A549 (cell line): ENCODE measurements at regions not wholly inside any gene's neighbourhood (a gene's known extent, or its start where the extent isn't known, plus 50 kb on each side); places are given as distances from the start of the nearest gene placed in this dataset.

Experiments used
- CBX2 ChIP-seq: fragments of 200-600 bp; sonication (generic); IDR thresholded peaks from 2 replicates; pipeline ENCODE4 v1.6.1; 2016; ENCODE audit warnings: low read depth, mild to moderate bottlenecking, borderline replicate concordance
- CEBPB ChIP-seq, 2 experiments: fragments of >200 bp in 1 of 2; sonication (Bioruptor Twin) in 1 of 2; formaldehyde crosslinking in 1 of 2; IDR thresholded peaks; 2 replicates each; pipeline ENCODE4 v1.6.1; 2012 to 2016
- EHMT2 ChIP-seq: fragments of 200-600 bp; sonication (generic); IDR thresholded peaks from 2 replicates; pipeline ENCODE4 v1.6.1; 2016; ENCODE audit warnings: antibody characterized with exemption, low read depth, mild to moderate bottlenecking, moderate library complexity
- ESRRA ChIP-seq: fragments of 150-350 bp; IDR thresholded peaks from 2 replicates; pipeline ENCODE4 v1.6.1; 2014; ENCODE audit warnings: mild to moderate bottlenecking, low read length, borderline replicate concordance
- FOSL2 ChIP-seq, 2 experiments: fragments of 450-650 bp in 1 of 2; fragments of >200 bp in 1 of 2; sonication (Bioruptor Twin) in 1 of 2; formaldehyde crosslinking; IDR thresholded peaks; 2 replicates each; pipeline versions ENCODE4 v1.5.0 to v1.6.1; 2016 to 2020; ENCODE audit warnings: mild to moderate bottlenecking in 1 of 2, moderate library complexity in 1 of 2
- FOXS1 ChIP-seq: fragments of 250-450 bp; sonication (Bioruptor Pico); IDR thresholded peaks from 2 replicates; pipeline ENCODE4 v1.5.0; 2020; ENCODE audit warnings: mild to moderate bottlenecking, moderate library complexity
- GATA3 ChIP-seq: IDR thresholded peaks from 2 replicates; pipeline ENCODE4 v1.6.1; 2012; ENCODE audit warnings: borderline replicate concordance
- HEYL ChIP-seq: fragments of 250-450 bp; sonication (Bioruptor Pico); IDR thresholded peaks from 2 replicates; pipeline ENCODE4 v1.8.0; 2021; ENCODE audit warnings: mild to moderate bottlenecking, moderate library complexity
- HOXA7 ChIP-seq: fragments of 250-450 bp; sonication (Bioruptor Pico); IDR thresholded peaks from 2 replicates; pipeline ENCODE4 v1.5.0; 2020; ENCODE audit warnings: mild to moderate bottlenecking, moderate library complexity
- HOXB13 ChIP-seq: fragments of 250-450 bp; sonication (Bioruptor Pico); IDR thresholded peaks from 2 replicates; pipeline ENCODE4 v1.5.0; 2020; ENCODE audit warnings: low read depth, mild to moderate bottlenecking, moderate library complexity
- HOXB5 ChIP-seq: fragments of 250-450 bp; sonication (Bioruptor Pico); IDR thresholded peaks from 2 replicates; pipeline ENCODE4 v1.5.0; 2020; ENCODE audit warnings: mild to moderate bottlenecking, moderate library complexity
- KDM1A ChIP-seq: fragments of 200-600 bp; sonication (generic); IDR thresholded peaks from 2 replicates; pipeline ENCODE4 v1.6.1; 2016; ENCODE audit warnings: low read depth, mild to moderate bottlenecking
- KDM5A ChIP-seq: fragments of 200-600 bp; sonication (generic); IDR thresholded peaks from 2 replicates; pipeline ENCODE4 v1.6.1; 2016; ENCODE audit warnings: antibody characterized with exemption, mild to moderate bottlenecking
- MAFK ChIP-seq: fragments of 450-650 bp; IDR thresholded peaks from 2 replicates; pipeline ENCODE4 v1.6.1; 2014; ENCODE audit not compliant: partially characterized antibody
- MYC ChIP-seq: IDR thresholded peaks from 2 replicates; pipeline ENCODE4 v1.6.1; 2012; ENCODE audit warnings: mild to moderate bottlenecking, inconsistent platforms, low read length, improper control_type of control experiment, borderline replicate concordance
- POLR2A ChIP-seq: IDR thresholded peaks from 2 replicates; pipeline ENCODE4 v1.6.1; 2012; ENCODE audit warnings: mild to moderate bottlenecking, low read length
- RARB ChIP-seq: fragments of 250-450 bp; sonication (Bioruptor Pico); IDR thresholded peaks from 2 replicates; pipeline ENCODE4 v1.8.0; 2021; ENCODE audit warnings: mild to moderate bottlenecking, moderate library complexity
- SREBF2 ChIP-seq: fragments of 450-650 bp; IDR thresholded peaks from 2 replicates; pipeline ENCODE4 v1.6.1; 2014; ENCODE audit warnings: mild to moderate bottlenecking, moderate library complexity
- TFCP2L1 ChIP-seq: fragments of 250-450 bp; sonication (Bioruptor Pico); IDR thresholded peaks from 2 replicates; pipeline ENCODE4 v1.5.0; 2021; ENCODE audit warnings: mild to moderate bottlenecking
- TP53 ChIP-seq: fragments of 250-450 bp; sonication (Bioruptor Pico); IDR thresholded peaks from 2 replicates; pipeline ENCODE4 v1.5.0; 2021; ENCODE audit warnings: mild to moderate bottlenecking, moderate library complexity
- ZSCAN20 ChIP-seq: fragments of 250-450 bp; sonication (Bioruptor Pico); IDR thresholded peaks from 2 replicates; pipeline ENCODE4 v1.8.0; 2022; ENCODE audit warnings: mild to moderate bottlenecking, moderate library complexity
- TF ChIP-seq, protein P1 (sequence below): IDR thresholded peaks from 2 replicates; pipeline ENCODE4 v1.6.1; 2012; ENCODE audit warnings: low read depth, borderline replicate concordance
- TF ChIP-seq, protein P2 (sequence below): IDR thresholded peaks from 2 replicates; pipeline ENCODE4 v1.6.1; 2012
- TF ChIP-seq, protein P3 (sequence below): fragments of 150-350 bp; IDR thresholded peaks from 2 replicates; pipeline ENCODE4 v1.6.1; 2014; ENCODE audit warnings: low read depth, mild to moderate bottlenecking, low read length
- TF ChIP-seq, protein P4 (sequence below): fragments of >200 bp; sonication (Bioruptor Twin); formaldehyde crosslinking; IDR thresholded peaks from 2 replicates; pipeline ENCODE4 v1.6.1; 2016
- TF ChIP-seq, protein P5 (sequence below): fragments of 250-450 bp; sonication (Bioruptor Pico); IDR thresholded peaks from 2 replicates; pipeline ENCODE4 v1.5.0; 2021; ENCODE audit warnings: mild to moderate bottlenecking, moderate library complexity, borderline replicate concordance
- TF ChIP-seq, protein P6 (sequence below): fragments of >200 bp; sonication (Bioruptor Twin); formaldehyde crosslinking; IDR thresholded peaks from 3 replicates; pipeline ENCODE4 v1.6.1; 2016

DNA sequence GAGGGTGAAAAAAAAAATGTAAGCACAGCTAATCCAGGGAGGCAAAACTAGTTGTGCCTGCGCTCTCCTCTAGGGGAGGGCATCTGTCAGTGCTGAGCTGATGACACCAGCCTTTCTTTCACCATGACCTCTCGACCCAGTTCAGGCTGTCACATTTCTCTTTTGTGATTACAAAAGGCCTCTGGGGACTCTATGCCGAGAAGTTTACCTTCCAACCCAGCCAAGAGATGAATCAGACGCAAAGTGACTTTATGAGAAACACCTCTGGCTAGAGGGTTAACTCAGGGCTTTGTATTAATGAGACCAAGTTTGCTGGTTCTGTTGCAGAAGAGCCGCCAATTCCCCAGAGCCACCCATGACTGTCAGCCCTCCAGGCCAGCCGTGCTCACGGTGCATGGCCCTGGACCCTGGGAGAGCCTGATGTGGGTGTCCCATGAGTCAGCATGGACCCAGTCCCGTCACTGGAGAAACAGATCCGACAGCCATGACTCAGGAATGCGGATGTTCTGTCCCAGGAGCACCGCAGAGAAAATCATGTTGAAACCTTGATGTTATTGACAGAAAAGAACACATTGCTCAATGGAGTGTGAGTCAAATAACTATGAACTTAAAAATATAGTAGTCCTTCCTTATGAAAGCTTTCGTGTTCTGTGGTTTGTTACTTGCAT, 437.2 kb downstream of the HS3ST3B1 start (continued):
- TF ChIP-seq MAFK (peak; percentile 97), HOXA7 (CRISPR knock-in tag) (no peak), HOXB5 (CRISPR knock-in tag) (no peak), ZSCAN20 (CRISPR knock-in tag) (no peak), HOXB13 (CRISPR knock-in tag) (no peak; the same call in 1 of the 2 replicates), ESRRA (no peak; the same call in 1 of the 2 replicates), TP53 (CRISPR knock-in tag) (0 out of 2 replicates have a peak, but pooled peaks have one; percentile 5), KDM1A (no peak), FOSL2 (IDR thresholded peaks at IDR 0.05) (peak; percentile 98), FOSL2 (CRISPR knock-in tag; IDR thresholded peaks at IDR 0.05) (peak; percentile 99), CBX2 (no peak), POLR2A (no peak), RARB (peak; percentile 89), GATA3 (peak; percentile 96), TFCP2L1 (CRISPR knock-in tag) (no peak), KDM5A (no peak), SREBF2 (no peak), MYC (no peak; the same call in 1 of the 2 replicates), FOXS1 (no peak), HEYL (CRISPR knock-in tag) (no peak), EHMT2 (no peak), CEBPB (IDR thresholded peaks at IDR 0.05) (peak; percentile 99)
- TF ChIP-seq, protein P1, sequence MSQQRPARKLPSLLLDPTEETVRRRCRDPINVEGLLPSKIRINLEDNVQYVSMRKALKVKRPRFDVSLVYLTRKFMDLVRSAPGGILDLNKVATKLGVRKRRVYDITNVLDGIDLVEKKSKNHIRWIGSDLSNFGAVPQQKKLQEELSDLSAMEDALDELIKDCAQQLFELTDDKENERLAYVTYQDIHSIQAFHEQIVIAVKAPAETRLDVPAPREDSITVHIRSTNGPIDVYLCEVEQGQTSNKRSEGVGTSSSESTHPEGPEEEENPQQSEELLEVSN = no peak
- TF ChIP-seq, protein P2, sequence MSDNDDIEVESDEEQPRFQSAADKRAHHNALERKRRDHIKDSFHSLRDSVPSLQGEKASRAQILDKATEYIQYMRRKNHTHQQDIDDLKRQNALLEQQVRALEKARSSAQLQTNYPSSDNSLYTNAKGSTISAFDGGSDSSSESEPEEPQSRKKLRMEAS = peak; percentile 93
- TF ChIP-seq, protein P3, sequence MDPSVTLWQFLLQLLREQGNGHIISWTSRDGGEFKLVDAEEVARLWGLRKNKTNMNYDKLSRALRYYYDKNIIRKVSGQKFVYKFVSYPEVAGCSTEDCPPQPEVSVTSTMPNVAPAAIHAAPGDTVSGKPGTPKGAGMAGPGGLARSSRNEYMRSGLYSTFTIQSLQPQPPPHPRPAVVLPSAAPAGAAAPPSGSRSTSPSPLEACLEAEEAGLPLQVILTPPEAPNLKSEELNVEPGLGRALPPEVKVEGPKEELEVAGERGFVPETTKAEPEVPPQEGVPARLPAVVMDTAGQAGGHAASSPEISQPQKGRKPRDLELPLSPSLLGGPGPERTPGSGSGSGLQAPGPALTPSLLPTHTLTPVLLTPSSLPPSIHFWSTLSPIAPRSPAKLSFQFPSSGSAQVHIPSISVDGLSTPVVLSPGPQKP = no peak
- TF ChIP-seq, protein P4, sequence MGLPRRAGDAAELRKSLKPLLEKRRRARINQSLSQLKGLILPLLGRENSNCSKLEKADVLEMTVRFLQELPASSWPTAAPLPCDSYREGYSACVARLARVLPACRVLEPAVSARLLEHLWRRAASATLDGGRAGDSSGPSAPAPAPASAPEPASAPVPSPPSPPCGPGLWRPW = peak; percentile 98
- TF ChIP-seq, protein P5, sequence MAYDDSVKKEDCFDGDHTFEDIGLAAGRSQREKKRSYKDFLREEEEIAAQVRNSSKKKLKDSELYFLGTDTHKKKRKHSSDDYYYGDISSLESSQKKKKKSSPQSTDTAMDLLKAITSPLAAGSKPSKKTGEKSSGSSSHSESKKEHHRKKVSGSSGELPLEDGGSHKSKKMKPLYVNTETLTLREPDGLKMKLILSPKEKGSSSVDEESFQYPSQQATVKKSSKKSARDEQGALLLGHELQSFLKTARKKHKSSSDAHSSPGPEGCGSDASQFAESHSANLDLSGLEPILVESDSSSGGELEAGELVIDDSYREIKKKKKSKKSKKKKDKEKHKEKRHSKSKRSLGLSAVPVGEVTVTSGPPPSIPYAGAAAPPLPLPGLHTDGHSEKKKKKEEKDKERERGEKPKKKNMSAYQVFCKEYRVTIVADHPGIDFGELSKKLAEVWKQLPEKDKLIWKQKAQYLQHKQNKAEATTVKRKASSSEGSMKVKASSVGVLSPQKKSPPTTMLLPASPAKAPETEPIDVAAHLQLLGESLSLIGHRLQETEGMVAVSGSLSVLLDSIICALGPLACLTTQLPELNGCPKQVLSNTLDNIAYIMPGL = no peak
- TF ChIP-seq, protein P6, sequence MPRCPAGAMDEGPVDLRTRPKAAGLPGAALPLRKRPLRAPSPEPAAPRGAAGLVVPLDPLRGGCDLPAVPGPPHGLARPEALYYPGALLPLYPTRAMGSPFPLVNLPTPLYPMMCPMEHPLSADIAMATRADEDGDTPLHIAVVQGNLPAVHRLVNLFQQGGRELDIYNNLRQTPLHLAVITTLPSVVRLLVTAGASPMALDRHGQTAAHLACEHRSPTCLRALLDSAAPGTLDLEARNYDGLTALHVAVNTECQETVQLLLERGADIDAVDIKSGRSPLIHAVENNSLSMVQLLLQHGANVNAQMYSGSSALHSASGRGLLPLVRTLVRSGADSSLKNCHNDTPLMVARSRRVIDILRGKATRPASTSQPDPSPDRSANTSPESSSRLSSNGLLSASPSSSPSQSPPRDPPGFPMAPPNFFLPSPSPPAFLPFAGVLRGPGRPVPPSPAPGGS = peak; percentile 97
